ENCODE measurements at regions not wholly inside any gene's neighbourhood (a gene's known extent, or its start where the extent isn't known, plus 50 kb on each side); places are given as distances from the start of the nearest gene placed in this dataset.

DNA sequence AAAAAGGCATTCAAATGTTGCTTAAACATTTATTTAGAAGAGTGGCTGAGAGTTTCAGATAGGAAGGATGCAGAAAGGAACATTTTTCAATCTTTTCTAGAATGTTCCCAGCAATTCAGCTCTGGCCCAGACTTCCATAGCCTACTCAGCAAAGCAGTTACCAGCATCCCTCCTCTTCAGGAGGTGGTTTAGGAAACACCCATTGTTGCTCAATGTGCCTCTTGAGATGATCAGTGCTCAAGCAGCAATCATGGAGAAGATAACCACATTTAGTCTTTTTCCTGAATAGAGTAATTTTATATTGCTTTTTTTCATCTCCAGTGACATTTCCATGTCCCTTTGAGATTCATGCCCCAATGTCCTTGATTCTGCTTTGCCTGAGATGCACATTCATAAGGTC is 328.7 kb upstream of the PPARGC1A start:
- TF ChIP-seq POLR2AphosphoS5 (IDR thresholded peaks at IDR 0.05; ENCODE audit: low read depth, low read length) = no peak
- TF ChIP-seq POLR2A (IDR thresholded peaks at IDR 0.05; ENCODE audit: low read depth, low read length) = no peak
- TF ChIP-seq TAF1 (IDR thresholded peaks at IDR 0.05; ENCODE audit: borderline replicate concordance, low read depth, low read length) = no peak

Data from GM12892 (cell line).